Esophagus squamous epithelium (tissue), 5 donors: ENCODE measurements at regions not wholly inside any gene's neighbourhood (a gene's known extent, or its start where the extent isn't known, plus 50 kb on each side); places are given as distances from the start of the nearest gene placed in this dataset.
"Not testable (repeated sequence)": the region's sequence is repeated elsewhere in the genome, so short reads cannot be mapped to it uniquely, and the experiment has no call there.

Experiments used
- DNase-seq: peaks from one replicate; lab custom pipeline; 2025; lab: John Stamatoyannopoulos, UW
- H3K27ac ChIP-seq, 4 donors: fragments of 200-600 bp; sonication (generic); one replicate each; pipeline ENCODE4 v1.5.1; 2016 to 2019; ENCODE audit warnings: mild to moderate bottlenecking in 1 of 4
- H3K27me3 ChIP-seq, 4 donors: fragments of 200-600 bp; sonication (generic); 1 replicate in 3 of 4; 2 replicates in 1 of 4; pipeline versions ENCODE4 v1.5.1 to v1.6.0; 2017 to 2021; ENCODE audit warnings: antibody characterized with exemption in 1 of 4
- H3K36me3 ChIP-seq, 3 donors: fragments of 200-600 bp; sonication (generic); one replicate each; pipeline ENCODE4 v1.5.1; 2016 to 2019
- H3K4me1 ChIP-seq, 3 donors: fragments of 200-600 bp; sonication (generic); one replicate each; pipeline ENCODE4 v1.5.1; 2017 to 2019
- H3K4me3 ChIP-seq, 4 donors: fragments of 200-600 bp; sonication (generic); 1 replicate in 3 of 4; 2 replicates in 1 of 4; pipeline ENCODE4 v1.5.1; 2016 to 2019; ENCODE audit warnings: mild to moderate bottlenecking in 2 of 4, moderate library complexity in 1 of 4
- H3K9me3 ChIP-seq, 3 donors: fragments of 200-600 bp; sonication (generic); one replicate each; pipeline ENCODE4 v1.5.1; 2016 to 2019
- CTCF ChIP-seq, 6 experiments: fragments of 450-650 bp in 4 of 6; fragments of 200-600 bp in 2 of 6; sonication (generic) in 2 of 6; IDR thresholded peaks; one replicate each; pipeline ENCODE4 v1.5.1; 2016 to 2019; ENCODE audit warnings: antibody characterized with exemption in 6 of 6, mild to moderate bottlenecking in 4 of 6, moderate library complexity in 4 of 6
- POLR2A ChIP-seq, 4 donors: fragments of 450-650 bp; IDR thresholded peaks; one replicate each; pipeline ENCODE4 v1.6.1; 2017; ENCODE audit warnings: antibody characterized with exemption in 4 of 4, mild to moderate bottlenecking in 4 of 4, moderate library complexity in 3 of 4
- WGBS, 2 donors: methylation state at CpG; one replicate each; pipeline ENCODE4 v1.1.5; 2018; 5-methylcytosine and 5-hydroxymethylcytosine counted together
- intact Hi-C: fragments of 100-400 bp; cut with DNase I; formaldehyde crosslinking; loops from one replicate; pipeline ENCODE4 v1.15.0; 2022
- donor health status: DM: yes; HTN: yes; CAD: no.

DNA sequence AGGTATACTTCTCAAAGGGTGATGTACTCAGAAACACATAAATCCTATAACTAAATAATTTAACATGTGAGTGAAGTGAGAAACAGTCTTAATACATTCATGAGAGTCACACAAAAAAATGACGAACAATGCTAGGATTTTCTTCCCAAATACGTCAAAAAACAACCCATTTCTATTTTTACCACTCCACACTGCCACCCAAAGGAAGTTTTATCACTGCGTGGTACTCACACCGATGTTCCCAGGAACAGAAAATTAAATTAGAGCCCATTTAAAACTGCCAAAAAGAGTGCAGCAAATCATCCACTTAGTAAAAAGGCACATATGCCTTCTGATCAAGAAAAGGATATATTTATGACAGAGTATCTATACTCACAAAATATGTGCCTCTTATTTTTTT lies 710.9 kb upstream of the FAT3 start:
- no peak for TF ChIP-seq CTCF (IDR thresholded peaks at IDR 0.05)
- TF ChIP-seq POLR2A (IDR thresholded peaks at IDR 0.05): no peak

DNA sequence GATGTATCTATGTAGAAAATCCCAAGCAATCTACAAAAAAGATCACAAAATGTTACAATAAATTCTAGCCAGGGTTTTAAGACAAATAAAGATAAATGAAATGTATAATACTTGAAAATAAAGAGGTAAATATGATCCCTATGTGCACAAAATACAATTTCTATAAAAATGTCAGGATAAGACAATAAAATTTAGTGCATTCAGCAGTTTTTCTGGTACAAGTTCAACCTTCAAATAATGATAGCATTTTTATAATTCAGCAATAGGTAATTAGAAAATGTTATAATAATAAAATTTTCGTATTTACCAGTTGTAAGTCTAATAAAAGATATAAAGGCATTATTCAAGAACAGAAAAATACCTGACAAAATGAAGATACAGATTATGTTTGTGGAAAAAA lies 726.8 kb upstream of the FAT3 start:
- WGBS, 2 donors: 65 to 84% methylated on average over 1 of the region's 1 CpG
- Histone ChIP-seq H3K4me3 (no peak overlapping the region), H3K27ac (no peak overlapping the region), H3K36me3 (no peaks in the 10 kb centered on the region), H3K9me3 (no peaks in the 10 kb centered on the region), H3K27me3 (no peaks in the 10 kb centered on the region), H3K4me1 (no peaks in the 10 kb centered on the region)
- intact Hi-C loops: no loop called here
- no peak for TF ChIP-seq CTCF (IDR thresholded peaks at IDR 0.05)
- TF ChIP-seq POLR2A (IDR thresholded peaks at IDR 0.05): no peak
- DNase-seq: no peak

More for the DNA sequence above, 710.9 kb upstream of the FAT3 start:
- Histone ChIP-seq H3K27ac (no peak overlapping the region), H3K9me3 (peaks cover 0 to under 1% (median 0%) of the 10 kb centered on the region in 3 donors), H3K27me3 (no peaks in the 10 kb centered on the region), H3K4me3 (no peak overlapping the region), H3K4me1 (no peaks in the 10 kb centered on the region), H3K36me3 (no peaks in the 10 kb centered on the region)
- no peak for DNase-seq
- WGBS, 2 donors: 28 to 40% methylated on average over 4 of the region's 4 CpGs
- intact Hi-C loops: no loop called here

DNA sequence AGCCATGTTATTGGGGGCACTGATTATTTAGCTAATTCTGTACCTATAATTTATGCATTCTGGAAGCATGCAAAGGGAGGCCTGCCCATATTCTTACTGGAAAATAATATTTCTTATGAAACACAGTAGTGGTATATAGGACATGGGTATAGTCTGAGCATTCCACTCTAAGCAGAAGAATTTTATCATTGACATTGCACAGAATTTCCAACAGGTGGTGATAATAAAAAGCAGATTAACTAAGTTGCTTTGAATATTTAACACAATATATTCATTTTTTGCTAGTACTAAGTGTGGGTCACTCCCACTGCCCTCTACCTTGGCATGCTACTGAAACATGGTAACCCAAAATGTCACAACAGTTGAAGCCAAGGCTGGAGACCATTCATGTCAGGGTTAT lies 728.8 kb upstream of the FAT3 start:
- TF ChIP-seq POLR2A (IDR thresholded peaks at IDR 0.05) (no peak), CTCF (IDR thresholded peaks at IDR 0.05) (no peak)
- H3K27ac ChIP-seq: no peak overlapping the region
- H3K9me3 ChIP-seq: no peaks in the 10 kb centered on the region
- H3K4me3 ChIP-seq: no peak overlapping the region
- no peaks in the 10 kb centered on the region for H3K4me1 ChIP-seq
- no peaks in the 10 kb centered on the region for H3K27me3 ChIP-seq
- intact Hi-C loops: no loop called here
- no peak for DNase-seq
- no peaks in the 10 kb centered on the region for H3K36me3 ChIP-seq

GRCh38 chr11:91489989-91490388 lies 734.6 kb upstream of the FAT3 start:
- WGBS, 2 donors: 0 to 59% methylated on average over 1 to 4 of the region's 5 CpGs

DNA sequence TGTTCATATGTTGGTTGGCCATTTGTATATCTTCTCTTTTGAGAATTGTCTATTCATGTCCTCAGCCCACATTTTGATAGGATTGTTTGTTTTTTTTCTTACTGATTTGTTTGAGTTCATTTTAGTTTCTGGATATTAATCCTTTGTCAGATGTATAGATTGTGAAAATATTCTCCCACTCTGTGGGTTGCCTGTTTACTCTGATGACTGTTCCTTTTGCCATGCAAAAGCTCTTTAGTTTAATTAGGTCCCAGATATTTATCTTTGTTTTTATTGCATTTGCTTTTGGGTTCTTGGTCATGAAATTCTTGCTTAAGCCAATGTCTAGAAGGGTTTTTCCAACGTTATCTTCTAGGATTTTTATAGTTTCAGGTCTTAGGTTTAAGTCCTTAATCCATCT lies 740.7 kb upstream of the FAT3 start:
- 22 to 38% methylated on average over 1 of the region's 1 CpG for WGBS, 2 donors
- H3K4me3 ChIP-seq, DNase-seq, H3K27me3 ChIP-seq, intact Hi-C loops, H3K9me3 ChIP-seq, H3K4me1 ChIP-seq, H3K27ac ChIP-seq, H3K36me3 ChIP-seq: not testable (repeated sequence)

More at GRCh38 chr11:91489989-91490388, 734.6 kb upstream of the FAT3 start:
- no peak for DNase-seq
- H3K4me3 ChIP-seq: no peak overlapping the region
- no peaks in the 10 kb centered on the region for H3K27me3 ChIP-seq
- H3K9me3 ChIP-seq: no peaks in the 10 kb centered on the region
- TF ChIP-seq CTCF (IDR thresholded peaks at IDR 0.05): no peak
- no peak for TF ChIP-seq POLR2A (IDR thresholded peaks at IDR 0.05)
- H3K27ac ChIP-seq: no peak overlapping the region
- no peaks in the 10 kb centered on the region for H3K4me1 ChIP-seq
- intact Hi-C loops: no loop called here
- H3K36me3 ChIP-seq: no peaks in the 10 kb centered on the region

DNA sequence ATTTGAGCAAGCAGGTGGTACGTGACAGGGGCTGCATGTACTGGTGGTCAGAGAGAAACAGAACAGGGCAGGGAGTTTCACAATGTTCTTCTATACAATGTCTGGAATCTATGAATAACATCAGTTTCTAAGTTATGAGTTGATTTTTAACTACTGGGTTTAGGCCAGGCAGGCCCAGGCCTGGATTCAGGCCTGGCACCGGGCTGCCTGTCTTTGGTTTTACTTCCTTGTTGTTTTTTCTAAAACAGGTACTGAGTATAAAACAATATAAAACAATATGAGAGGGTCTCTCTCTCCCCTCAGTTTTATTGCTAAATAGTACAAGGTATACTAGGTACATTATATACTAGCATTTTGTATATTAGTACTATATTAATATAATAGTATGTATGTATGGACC lies 742.7 kb upstream of the FAT3 start:
- intact Hi-C loops, DNase-seq, H3K36me3 ChIP-seq, H3K9me3 ChIP-seq, H3K27me3 ChIP-seq, H3K27ac ChIP-seq, H3K4me1 ChIP-seq, H3K4me3 ChIP-seq: not testable (repeated sequence)
- WGBS, 2 donors: 47 to 53% methylated on average over 1 of the region's 2 CpGs
